Right hindlimb (tissue), 1 donor: ENCODE measurements at regions not wholly inside any gene's neighbourhood (a gene's known extent, or its start where the extent isn't known, plus 50 kb on each side); places are given as distances from the start of the nearest gene placed in this dataset.

Experiments
- DNase-seq: peaks from one replicate; pipeline ENCODE4 v3.0.0-alpha.2; 2018

DNA sequence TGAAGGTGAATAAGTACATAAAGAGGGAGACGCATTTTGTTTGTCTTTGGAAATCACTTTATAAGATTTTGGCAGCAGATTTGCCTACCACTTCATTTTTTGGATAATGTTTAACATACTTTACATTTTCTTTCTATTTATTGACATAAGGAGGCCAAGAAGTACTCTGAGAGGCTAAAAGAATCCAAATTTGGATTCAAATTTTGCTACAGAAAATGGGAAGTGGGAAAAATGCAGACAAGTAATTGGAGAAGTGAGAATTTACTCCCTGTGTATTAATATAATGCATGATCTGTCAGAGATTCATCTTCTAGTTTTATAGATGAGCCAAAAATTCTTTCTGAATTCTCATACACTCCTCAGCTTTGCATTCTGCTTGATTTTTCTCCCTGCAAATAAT is 411.2 kb upstream of the CTNND2 start:
- no peak for DNase-seq

DNA sequence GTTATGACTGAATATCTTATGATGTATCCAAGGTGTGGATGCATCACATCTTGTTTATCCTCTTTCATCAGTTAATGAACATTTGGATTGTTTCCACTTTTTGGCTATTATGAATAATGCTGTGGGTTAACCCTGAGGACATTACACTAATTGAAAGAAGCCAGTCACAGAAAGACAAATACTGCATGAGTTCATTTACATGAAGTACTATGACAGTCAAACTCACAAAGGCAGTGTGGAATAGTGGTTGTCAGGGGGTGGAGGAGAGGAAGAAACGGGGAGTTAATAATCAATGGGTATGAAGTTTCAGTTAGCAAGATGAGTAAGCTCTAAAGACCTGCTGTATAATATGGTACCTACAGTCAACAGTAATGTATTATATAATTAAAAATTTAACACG is 409.4 kb upstream of the CTNND2 start:
- no peak for DNase-seq

DNA sequence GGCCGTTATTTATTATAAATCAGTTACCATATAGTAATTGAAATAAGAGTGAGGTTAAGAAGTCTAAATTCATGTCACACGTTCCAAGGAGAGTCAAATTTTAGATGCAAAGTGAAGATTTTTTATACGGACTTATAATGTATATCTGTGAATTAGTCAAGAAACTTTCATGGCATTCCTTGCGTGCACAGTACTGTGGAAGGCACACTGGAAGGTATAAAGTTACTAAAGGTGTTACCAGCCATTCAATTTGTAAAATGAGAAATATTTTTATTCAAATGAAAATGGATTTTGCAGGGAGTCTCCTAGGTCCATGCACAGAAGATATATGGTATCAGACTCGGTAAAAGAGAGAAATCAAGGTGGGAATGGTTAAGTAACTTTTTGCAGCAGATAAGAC is 408.1 kb upstream of the CTNND2 start:
- no peak for DNase-seq

DNA sequence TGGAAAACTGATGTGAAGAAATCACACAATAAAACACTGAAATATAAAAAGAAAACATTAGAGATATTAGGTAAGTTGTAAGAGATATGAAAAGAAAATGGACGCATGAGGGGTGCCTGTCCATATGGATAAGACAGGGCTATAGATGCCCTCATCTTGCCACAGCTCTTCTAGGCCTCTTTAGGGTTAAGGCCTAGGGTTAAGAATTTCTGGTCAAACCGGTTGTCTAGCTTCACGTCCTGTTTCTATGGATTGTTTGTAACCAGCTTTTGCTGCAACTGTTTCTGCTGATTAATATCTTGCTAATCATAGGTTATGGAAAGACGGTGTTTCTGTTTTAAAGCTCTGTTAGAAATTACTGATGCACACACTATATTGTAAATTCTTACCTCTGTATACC is 389.9 kb upstream of the CTNND2 start:
- no peak for DNase-seq

DNA sequence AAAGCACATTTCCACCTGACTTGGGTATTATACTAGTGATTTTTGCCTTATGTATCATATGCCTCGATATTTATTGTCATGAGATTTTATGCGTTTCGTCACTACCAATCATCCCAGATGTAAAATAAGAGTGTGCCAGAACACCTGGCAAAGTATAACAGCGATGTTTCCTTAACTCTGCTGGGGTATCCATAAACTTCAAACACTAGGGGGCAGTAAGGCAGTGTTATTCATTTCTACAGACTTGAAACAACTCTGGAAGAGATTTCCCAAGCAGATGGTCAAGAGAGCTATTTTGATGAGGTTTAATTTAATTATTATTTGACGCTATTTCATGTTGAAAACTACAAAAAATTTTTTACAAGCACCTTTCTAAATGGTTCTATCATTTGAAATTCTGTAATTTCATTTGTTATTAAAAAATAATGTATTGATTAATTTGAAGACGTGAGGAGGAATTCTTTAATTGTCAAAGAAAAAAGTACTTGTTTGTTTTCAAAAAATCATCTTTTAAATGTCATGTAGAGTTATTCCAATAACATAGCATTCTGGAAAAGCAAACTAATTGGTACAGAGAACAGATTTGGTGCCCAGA is 388.5 kb upstream of the CTNND2 start:
- DNase-seq: no peak

DNA sequence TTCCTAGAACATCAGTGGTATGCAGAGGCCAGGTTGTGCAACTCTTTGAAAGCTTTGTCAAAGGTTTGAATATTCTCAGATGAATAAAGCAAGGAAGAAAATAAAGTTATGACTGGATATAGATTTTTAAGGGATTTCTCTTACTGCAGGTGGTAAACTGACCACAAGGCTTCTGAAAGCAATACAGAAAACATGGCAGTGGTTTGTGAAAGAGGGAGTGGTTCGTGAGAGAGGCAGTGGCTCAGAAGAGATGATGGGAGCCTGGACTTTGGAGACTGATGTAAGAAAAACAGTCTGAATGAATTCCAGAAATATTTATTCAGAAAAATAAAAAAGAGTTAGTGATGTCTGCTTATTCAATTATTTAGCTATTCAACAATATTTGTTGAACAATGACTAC is 380.4 kb upstream of the CTNND2 start:
- no peak for DNase-seq

DNA sequence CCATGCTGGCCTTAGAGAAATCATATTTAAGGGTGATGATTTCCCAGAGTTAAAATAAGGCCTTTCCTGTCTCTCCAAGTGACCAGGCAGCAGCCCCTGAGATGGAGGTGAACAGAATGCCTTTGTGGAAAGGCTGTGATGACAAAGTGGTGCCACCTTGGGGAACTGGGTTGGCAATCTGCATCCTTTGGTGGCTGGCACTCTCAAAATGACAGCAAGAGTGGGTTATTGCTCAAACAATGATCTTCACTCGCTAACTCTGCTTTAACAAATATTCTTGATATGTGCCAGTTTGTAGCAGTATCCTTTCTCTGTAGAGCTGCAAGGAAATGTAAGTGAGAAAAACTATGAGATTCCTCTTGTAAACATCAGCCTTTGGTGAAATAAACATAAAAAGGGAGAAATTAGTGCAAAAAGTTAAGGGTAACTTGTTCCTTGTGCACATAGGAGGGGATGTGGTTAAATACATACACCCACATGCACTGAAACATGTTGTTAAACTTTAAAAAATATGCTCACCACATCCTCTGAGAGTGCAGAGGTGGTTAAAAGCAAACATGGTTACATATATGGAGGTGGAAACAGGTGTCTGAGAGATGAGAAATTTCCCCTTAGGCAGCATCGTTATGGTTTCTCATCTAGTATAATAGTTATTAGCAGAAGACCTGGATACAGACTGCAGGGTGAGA is 373.4 kb upstream of the CTNND2 start:
- no peak for DNase-seq

DNA sequence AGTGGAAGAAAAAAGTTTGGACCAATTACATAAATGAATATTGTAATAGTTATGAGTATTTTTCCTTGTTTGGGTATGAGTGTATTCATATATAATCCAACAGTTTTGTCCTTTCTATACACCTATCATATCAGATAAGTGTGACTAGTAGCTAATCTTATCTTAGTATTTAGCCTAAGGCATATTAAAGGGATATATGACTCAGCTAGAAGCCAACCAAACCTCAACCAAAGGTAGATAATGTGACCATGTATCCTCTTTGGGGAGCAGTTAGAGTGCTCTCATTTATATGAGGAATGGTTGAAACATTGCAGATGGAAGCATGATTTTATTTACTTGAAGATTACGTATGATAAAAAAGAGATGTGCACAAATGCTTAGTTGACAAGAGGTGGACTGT is 370.0 kb upstream of the CTNND2 start:
- DNase-seq: no peak

DNA sequence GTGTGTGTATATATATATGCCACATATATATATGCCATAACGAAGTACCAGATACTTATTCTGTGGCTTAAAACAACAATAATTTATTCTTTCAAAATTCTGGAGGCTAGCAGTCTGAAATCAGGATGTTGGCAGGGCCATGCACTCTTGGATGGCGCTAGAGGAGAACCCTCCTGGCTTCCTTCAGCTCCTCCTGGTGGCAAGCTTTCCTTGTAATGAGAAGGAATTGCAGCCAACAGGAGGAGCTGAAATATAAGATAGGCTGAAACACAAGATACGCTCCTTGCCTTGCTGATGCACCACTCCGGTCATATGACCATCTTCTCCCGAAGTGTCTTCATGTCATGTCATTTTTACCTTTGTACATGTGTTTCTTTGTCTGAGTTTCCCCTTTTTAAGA is 368.1 kb upstream of the CTNND2 start:
- no peak for DNase-seq

DNA sequence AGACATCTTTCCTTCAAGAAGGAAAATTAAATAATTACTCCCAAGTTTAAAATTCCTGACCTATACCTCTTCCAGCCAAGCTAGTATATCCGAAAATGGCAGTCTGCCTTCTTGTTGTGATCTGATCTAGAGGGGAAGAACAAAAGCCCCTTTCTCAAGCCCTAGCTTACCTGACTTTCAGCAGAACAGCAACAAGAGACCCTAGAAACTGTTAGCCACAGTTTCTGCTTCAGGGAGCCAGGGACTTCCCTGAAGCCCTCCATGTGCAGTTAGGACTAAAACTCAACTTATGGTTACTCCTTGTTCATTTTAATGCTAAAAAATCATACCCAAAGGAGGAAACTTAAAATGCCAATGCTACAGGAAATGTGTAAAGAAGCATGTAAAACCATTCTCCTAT is 366.7 kb upstream of the CTNND2 start:
- DNase-seq: no peak

DNA sequence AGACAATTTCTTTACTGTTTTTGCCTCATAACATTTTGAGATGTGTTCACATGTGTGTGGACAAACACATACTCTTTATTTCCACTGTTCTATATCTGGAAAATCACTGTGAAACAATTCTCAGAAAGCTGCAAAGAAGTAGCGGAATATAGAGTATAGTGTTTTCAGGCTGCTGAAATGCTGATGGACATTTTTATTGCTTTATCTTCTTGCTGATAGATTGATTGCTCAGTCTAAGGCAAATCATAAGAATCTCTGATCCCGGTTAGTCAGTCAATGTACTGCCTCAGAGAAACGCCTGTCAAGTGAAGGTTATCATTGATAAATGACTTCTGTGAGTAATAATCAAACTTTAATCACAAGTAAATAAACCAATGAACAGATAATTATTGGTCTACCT is 364.9 kb upstream of the CTNND2 start:
- no peak for DNase-seq

DNA sequence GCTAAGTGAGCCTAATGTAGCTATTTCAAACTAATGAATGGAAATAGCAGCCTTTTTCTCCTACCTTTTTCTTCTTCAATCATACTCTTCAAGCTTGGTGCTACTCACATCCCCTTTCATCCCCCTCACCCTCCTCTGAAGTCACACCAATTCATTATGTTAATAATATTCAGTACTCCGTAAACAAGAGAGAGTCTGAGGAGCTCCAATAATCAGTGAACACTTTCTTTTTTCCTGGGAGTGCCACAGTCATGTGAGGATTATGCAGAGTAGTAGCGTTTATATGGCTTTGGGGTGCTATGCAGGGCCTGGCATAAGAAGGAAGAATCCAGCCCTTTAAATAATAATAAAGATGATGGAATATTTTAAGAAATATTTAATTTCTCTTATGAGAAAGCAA is 354.3 kb upstream of the CTNND2 start:
- DNase-seq: no peak

DNA sequence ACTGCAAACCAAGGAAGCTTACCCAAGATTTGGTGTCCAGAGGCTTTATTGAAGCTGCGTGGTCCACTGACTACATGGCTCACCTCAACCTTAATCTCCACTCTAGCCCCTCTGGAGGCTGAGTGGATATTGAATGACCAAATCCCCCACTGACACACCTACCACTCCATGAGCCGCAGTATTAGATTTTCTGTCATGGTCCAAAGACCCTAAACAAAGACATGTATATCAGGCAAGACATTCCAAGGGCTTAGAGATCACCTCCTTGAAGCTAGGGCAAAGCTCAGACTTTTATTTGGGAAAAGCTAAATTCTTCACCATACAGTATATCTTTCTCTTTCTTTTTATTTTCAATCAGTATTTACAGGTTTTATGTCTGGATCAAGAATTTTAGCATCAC is 346.2 kb upstream of the CTNND2 start:
- DNase-seq: no peak

DNA sequence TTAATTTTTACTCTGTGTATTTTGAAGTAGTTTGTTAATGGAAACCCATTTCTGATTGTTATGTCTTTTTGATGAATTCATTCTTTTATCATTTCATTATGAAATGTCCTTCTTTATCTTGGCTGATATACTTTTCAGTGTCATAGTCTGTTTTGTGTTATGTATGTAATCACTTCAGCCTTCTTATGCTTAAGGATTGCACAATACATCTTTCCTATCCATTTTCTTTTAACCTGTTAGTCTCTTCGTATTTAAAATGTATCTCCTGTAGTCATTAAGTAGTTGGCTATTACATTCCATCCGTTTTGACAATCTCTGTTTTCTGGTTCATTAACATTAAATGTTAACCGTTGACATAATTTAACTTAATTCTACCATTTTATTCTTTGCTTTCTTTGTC is 344.6 kb upstream of the CTNND2 start:
- no peak for DNase-seq

DNA sequence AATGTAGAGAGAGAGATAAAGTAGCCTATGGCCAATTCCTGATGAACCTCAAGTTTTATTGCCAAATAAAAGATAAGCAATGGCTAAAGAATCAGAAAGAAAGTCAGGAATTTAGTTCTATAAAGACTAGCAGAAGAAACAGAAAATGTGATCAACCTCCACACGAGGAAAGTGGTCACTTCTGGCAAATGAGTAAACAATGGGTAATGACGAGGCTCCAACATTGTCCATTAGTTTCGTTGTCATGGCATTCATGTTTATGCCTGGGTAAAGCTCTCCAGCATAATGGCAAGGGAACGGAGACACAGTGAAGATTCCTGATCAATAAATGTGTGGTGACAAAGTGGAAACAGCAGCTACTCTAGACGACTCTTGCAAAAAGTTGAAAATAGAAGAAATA is 341.8 kb upstream of the CTNND2 start:
- DNase-seq: no peak

DNA sequence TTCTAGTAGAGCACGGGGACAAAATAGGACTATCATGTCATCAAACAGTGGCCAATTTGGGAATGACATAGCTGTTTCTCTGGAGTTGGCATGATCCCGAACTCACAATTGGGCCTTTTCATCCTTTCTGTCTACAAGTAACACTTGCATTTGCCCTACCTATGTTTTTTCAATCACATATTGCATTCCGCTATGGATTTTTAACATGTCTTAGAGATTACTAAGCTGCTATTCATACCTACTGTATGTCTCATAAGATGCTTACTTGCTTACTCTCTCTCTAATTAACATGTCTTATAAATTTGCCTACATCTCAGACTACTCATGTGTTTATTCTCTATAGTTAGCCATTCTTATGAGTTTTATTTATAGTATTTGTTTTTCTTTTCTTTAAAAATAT is 341.2 kb upstream of the CTNND2 start:
- no peak for DNase-seq

DNA sequence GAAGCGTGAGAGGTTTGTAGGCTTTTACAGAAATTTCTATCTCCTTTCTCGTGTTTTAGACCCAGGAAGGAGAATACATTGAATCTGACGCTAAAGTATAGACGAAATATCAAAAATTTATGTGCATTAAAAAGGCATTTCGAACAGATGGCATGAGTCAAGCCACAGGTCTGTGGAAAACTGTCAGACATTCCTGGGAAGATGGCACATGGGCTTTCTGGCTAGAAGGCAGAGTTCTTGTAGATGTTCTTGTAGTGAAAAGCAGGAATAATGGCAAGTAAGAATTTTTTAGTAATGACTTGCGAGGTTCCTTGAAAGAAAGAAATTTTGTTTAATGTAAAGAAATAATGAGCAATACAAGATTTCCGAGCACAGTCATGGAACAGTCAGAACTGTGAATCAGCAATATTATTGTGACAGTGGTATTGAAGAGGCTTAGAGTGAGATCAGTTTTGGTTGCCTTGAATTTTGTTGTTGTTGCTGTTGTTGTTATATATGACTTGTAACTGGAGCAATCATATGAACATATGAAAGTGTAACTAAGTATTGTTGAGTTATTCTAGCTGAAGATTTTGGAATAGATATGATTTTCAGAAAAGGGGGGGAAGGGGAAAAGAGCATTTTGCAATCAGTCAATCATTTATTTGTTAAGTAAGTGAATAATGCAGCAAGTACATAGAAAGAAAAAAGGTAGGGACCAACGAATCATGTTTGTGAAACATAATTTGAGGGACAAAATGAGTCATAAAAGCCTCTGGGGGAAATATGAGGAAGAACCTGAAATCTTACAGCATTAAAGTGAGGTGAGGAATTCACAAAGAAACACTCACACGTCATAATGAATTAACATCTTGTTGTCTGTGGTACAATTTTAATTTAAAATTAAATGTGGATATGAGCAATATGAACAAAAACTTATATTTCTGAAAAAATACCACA is 339.0 kb upstream of the CTNND2 start:
- no peak for DNase-seq

DNA sequence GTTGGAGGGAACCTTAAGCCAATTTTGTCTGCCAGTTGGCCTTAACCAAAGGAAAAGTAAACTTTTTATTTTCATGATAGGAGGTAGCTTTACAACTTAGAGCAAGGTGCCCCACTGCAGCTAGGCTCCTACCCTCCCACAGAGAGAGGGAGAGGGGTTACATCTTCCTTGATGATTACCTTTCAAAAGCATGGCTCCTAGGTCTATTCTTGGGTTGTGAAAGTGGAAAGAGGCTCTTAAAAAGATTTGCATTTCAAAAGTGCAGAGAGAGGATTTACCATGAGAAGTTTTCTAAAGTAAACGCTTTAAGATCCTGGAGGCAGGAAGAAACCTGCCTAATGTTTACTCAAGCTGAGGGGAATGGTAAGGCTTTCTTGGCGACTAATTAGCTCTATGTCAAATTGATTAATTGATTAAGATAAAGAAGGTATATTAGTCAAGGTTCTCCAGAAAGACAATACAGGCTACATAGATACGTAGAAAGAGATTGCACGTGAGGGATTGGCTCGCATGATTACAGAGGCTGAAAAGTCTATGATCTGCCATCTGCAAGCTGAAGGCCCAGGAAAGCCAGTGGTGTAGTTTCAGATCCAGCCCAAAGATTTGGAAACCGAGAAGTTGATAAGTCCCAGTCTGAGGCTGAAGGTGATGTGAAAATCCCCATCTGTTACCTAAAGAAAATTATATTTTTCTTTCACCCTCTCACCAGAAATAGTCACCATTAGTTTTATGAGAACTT is 333.8 kb upstream of the CTNND2 start:
- no peak for DNase-seq

DNA sequence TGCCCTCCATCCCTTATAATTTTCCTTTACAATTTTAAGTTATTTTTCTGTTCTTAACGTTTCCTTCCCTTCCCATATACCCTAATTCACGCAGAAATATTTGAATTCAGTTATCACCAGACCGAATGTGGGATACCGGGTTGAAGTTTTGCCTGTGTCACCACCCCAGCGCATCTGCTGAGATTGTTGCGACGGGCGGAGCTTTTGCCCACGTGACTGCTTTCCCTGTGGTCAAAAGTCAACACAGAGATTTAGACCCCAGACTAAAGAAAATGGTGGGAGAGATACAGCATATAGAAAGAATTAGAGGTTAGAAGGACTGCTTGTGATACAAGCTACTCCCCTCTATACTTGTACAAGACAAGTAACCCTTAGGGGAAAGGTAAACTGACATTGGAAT is 326.4 kb upstream of the CTNND2 start:
- DNase-seq: no peak

DNA sequence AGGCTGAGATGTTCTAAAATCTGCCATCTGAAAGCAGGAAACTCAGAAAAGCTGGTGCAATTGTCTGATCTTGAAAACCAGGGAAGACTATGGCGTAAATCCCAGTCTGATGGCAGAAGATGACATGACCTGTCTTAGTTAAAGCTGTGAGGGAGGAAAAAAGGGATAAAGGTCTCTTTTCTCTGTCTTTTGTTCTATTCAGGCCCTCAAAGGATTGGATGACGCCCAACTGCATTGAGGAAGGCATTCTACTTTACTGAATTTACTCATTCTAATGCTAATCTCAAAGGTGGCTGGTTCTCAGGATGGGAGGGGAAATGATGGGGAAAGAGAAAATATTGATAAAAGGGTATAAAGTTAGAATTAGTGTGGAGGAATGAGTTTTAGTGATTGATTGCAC is 312.8 kb upstream of the CTNND2 start:
- DNase-seq: no peak

DNA sequence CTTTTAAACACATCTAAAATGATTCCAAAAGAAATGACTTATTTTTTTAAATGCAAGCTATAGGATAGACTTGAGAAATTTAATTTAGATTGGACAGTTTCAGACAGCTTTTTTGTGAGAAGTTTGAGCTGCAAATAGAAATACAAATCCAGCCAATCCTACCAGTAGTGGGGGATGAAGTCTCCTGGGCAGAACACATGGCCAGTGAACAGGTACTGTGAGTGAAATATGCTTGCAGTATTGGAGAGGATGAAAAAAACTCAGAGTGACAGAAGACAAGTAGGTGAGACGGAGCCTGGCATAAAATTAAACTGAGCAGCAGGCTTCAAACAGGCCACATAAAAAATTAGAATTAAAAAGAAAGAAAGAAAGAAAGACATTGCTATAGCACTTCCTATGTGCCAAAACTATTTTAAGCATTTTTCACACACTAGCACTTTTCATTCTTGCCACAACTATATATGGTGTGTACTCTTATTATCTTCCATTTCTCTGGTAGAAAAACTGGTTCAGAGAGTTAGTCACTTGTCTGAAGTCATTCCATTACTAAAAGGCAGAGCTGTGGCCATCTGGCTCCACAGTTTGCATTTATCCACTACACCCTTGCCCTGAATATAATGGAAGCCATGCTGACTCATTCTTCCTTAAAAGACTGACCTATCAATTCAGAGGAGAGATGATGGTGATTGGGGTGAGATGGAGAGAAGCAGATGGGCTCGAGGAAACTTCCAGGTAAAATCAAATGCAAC is 310.2 kb upstream of the CTNND2 start:
- DNase-seq: no peak

DNA sequence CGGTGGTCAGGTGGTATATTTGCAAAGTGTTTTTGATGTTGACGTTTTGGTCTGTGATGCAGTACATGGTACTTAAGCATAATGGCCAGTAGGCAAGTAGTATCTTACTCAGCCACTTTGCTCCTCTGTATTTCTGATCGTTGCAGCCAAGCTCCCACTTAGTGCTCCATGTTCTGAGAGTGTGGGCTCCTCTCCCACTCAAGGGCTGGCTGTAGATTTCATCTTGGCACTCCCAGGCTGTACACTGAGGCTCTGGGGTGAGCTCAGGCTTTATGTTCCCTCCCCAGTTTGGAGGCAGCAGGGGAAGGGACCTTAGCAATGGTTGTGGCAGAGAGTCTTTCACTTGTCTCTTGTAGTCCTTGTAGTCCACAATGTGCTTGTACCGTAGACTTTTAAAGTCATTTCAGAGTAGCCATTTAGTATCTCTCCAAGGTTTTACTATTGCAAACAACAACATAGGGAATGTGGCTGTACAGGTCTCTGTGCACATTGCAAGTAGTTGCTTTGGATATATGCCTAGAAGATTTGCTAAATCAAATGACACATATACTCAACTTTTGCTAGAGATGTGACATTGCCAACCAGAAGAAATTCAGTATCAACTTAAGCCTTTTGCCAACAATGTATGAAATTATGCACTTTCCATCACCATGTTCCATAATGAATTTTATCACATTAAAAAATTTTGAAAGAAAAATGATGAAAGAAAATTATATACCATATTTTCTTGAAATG is 304.3 kb upstream of the CTNND2 start:
- DNase-seq: no peak
